ENCODE measurements at regions not wholly inside any gene's neighbourhood (a gene's known extent, or its start where the extent isn't known, plus 50 kb on each side); places are given as distances from the start of the nearest gene placed in this dataset.
A peak's percentile ranks its signal among the peaks of the same experiment; 100 is the strongest.

GRCh38 chr3:43224405-43225073 is 61.8 kb upstream of the SNRK start:
- H3K36me3 ChIP-seq (ENCODE audit: insufficient read depth, low read length), result no peaks in the 10 kb centered on the region
- no peaks in the 10 kb centered on the region for H3K4me1 ChIP-seq (ENCODE audit: insufficient read depth, low read length)
- TF ChIP-seq, protein P1, sequence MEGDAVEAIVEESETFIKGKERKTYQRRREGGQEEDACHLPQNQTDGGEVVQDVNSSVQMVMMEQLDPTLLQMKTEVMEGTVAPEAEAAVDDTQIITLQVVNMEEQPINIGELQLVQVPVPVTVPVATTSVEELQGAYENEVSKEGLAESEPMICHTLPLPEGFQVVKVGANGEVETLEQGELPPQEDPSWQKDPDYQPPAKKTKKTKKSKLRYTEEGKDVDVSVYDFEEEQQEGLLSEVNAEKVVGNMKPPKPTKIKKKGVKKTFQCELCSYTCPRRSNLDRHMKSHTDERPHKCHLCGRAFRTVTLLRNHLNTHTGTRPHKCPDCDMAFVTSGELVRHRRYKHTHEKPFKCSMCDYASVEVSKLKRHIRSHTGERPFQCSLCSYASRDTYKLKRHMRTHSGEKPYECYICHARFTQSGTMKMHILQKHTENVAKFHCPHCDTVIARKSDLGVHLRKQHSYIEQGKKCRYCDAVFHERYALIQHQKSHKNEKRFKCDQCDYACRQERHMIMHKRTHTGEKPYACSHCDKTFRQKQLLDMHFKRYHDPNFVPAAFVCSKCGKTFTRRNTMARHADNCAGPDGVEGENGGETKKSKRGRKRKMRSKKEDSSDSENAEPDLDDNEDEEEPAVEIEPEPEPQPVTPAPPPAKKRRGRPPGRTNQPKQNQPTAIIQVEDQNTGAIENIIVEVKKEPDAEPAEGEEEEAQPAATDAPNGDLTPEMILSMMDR (IDR thresholded peaks at IDR 0.05; ENCODE audit: extremely low read depth, low read depth, low read length), result no peak
- DNase-seq (ENCODE audit: insufficient read length, low spot score, missing footprints), result no peak
- H3K79me2 ChIP-seq (ENCODE audit: insufficient read depth, low read length), result no peaks in the 10 kb centered on the region
- no peaks in the 10 kb centered on the region for H3K9me3 ChIP-seq (ENCODE audit: low read depth, low read length)
- H3K27ac ChIP-seq (ENCODE audit: low read depth, low read length), result no peak overlapping the region
- H4K20me1 ChIP-seq (ENCODE audit: insufficient read depth, low read length), result no peaks in the 10 kb centered on the region
- no peak overlapping the region for H2AFZ ChIP-seq (ENCODE audit: low read length)
- H3K4me3 ChIP-seq (ENCODE audit: insufficient read depth, low read length), result no peak overlapping the region
- H3K4me2 ChIP-seq (ENCODE audit: insufficient read depth, low read length), result no peak overlapping the region
- H3K27me3 ChIP-seq (ENCODE audit: insufficient read depth, low read length), result peaks cover 3% of the 10 kb centered on the region

DNA sequence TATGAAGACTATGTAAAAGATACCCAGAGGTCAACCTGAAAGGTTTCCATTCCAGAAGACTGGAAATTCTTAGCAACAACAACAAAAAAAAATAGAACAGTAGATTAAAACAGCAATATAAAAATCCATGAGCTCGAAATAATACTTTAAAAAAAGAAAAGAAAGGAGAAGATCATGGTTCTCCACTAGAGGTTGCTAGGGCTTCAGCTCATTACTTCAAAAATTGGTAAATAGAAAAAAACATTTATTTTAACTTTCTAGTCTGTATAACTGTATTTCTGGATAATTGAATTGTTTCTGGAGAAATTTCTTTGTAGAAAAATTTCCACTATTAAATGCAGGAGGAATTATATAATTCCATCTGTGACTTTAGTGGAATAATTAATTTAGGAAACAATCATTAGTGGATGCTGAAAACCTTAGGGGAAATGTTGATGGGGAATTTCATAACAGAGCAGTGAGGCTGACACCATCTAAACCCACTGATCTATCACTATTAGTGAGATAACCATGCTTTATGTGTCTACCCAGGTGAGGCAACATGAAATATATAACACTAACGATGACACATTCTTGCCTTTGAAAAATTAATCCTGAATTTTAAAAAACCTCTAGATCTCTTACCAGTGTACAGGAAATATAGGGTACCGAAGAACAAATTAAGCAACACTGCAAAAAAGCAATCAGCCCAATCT is 62.5 kb upstream of the SNRK start:
- Histone ChIP-seq H3K4me2 (ENCODE audit: insufficient read depth, low read length) (no peak overlapping the region), H3K4me1 (ENCODE audit: insufficient read depth, low read length) (no peaks in the 10 kb centered on the region), H2AFZ (ENCODE audit: low read length) (no peak overlapping the region), H3K36me3 (ENCODE audit: insufficient read depth, low read length) (no peaks in the 10 kb centered on the region), H3K9me3 (ENCODE audit: low read depth, low read length) (no peaks in the 10 kb centered on the region), H3K4me3 (ENCODE audit: insufficient read depth, low read length) (no peak overlapping the region), H3K27me3 (ENCODE audit: insufficient read depth, low read length) (peaks cover 9% of the 10 kb centered on the region), H3K79me2 (ENCODE audit: insufficient read depth, low read length) (no peaks in the 10 kb centered on the region), H3K27ac (ENCODE audit: low read depth, low read length) (no peak overlapping the region), H4K20me1 (ENCODE audit: insufficient read depth, low read length) (no peaks in the 10 kb centered on the region)
- peak; percentile 49 for DNase-seq (ENCODE audit: insufficient read length, low spot score, missing footprints)
- TF ChIP-seq, protein P1 (IDR thresholded peaks at IDR 0.05; ENCODE audit: extremely low read depth, low read depth, low read length), result peak; percentile 53

DNA sequence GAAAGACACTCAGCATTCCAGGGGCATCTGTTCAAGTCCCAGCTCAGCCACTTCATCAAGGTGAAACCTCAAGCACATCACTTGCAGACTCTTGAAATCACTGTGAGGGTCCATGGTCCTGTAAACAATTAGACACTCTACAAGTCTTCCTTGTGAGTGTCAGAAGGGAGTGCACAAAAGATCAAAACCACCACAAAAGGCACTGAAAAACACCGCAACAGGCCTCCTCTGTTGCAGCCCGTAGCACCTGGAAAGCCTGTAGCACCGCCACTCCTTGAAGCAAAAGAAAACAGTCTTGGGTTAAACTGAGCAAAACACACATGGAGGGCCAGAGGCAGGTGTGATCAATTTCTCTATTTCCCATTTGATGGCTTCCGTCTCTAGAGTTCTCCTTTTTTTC is 63.8 kb upstream of the SNRK start:
- Histone ChIP-seq H3K36me3 (ENCODE audit: insufficient read depth, low read length) (no peaks in the 10 kb centered on the region), H3K4me3 (ENCODE audit: insufficient read depth, low read length) (no peak overlapping the region), H2AFZ (ENCODE audit: low read length) (no peak overlapping the region), H3K4me2 (ENCODE audit: insufficient read depth, low read length) (no peak overlapping the region), H3K79me2 (ENCODE audit: insufficient read depth, low read length) (no peaks in the 10 kb centered on the region), H3K27ac (ENCODE audit: low read depth, low read length) (no peak overlapping the region), H3K27me3 (ENCODE audit: insufficient read depth, low read length) (peaks cover 14% of the 10 kb centered on the region), H3K9me3 (ENCODE audit: low read depth, low read length) (no peaks in the 10 kb centered on the region), H3K4me1 (ENCODE audit: insufficient read depth, low read length) (no peaks in the 10 kb centered on the region), H4K20me1 (ENCODE audit: insufficient read depth, low read length) (no peaks in the 10 kb centered on the region)
- no peak for DNase-seq (ENCODE audit: insufficient read length, low spot score, missing footprints)
- TF ChIP-seq, protein P1 (IDR thresholded peaks at IDR 0.05; ENCODE audit: extremely low read depth, low read depth, low read length), result no peak

DNA sequence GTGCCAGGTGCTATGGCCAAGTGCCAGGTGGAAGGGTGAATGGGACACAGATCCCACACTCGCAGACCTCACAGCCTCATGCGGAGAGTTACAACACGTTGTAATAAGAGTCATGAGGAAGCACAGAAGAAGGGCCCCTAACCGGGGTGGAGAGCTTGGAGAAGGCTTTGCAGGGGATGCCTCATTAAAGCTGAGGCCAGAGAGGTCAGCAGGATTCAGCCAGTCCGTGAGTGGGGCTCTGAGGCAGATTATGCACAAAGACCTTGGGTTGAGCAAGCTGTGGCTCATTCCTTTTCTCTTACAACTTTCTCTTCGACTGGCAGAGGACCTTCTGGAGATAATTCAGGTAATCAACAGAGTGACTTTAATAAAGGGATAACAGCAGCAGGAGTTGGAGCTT is 65.3 kb upstream of the SNRK start:
- no peaks in the 10 kb centered on the region for H3K4me1 ChIP-seq (ENCODE audit: insufficient read depth, low read length)
- TF ChIP-seq, protein P1 (IDR thresholded peaks at IDR 0.05; ENCODE audit: extremely low read depth, low read depth, low read length), result no peak
- no peaks in the 10 kb centered on the region for H4K20me1 ChIP-seq (ENCODE audit: insufficient read depth, low read length)
- H3K4me3 ChIP-seq (ENCODE audit: insufficient read depth, low read length), result no peak overlapping the region
- no peak overlapping the region for H3K27ac ChIP-seq (ENCODE audit: low read depth, low read length)
- no peak for DNase-seq (ENCODE audit: insufficient read length, low spot score, missing footprints)
- H3K27me3 ChIP-seq (ENCODE audit: insufficient read depth, low read length), result peaks cover 14% of the 10 kb centered on the region
- no peaks in the 10 kb centered on the region for H3K36me3 ChIP-seq (ENCODE audit: insufficient read depth, low read length)
- H3K4me2 ChIP-seq (ENCODE audit: insufficient read depth, low read length), result no peak overlapping the region
- H3K9me3 ChIP-seq (ENCODE audit: low read depth, low read length), result no peaks in the 10 kb centered on the region
- no peak overlapping the region for H2AFZ ChIP-seq (ENCODE audit: low read length)
- no peaks in the 10 kb centered on the region for H3K79me2 ChIP-seq (ENCODE audit: insufficient read depth, low read length)
